ENCODE measurements at regions not wholly inside any gene's neighbourhood (a gene's known extent, or its start where the extent isn't known, plus 50 kb on each side); places are given as distances from the start of the nearest gene placed in this dataset.
"Not testable (repeated sequence)": the region's sequence is repeated elsewhere in the genome, so short reads cannot be mapped to it uniquely, and the experiment has no call there.

DNA sequence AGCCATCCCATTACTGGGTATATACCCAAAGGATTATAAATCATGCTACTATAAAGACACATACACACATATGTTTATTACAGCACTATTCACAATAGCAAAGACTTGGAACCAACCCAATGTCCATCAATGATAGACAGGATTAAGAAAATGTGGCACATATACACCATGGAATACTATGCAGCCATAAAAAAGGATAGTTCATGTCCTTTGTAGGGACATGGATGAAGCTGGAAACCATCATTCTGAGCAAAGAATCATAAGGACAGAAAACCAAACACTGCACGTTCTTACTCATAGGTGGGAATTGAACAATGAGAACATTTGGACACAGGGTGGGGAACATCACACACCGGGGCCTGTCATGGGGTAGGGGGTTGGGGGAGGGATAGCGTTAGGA is 60.3 kb upstream of the NMU start:
- H2AK5ac ChIP-seq (ENCODE audit: low read depth, low read length); H3K27me3 ChIP-seq (ENCODE audit: control insufficient read depth in 3 of 3, insufficient read depth in 3 of 3, low read depth in 1 of 3, low read length in 3 of 3); H3K4me1 ChIP-seq (ENCODE audit: control insufficient read depth in 2 of 2, insufficient read depth in 1 of 2, low read depth in 1 of 2, low read length in 2 of 2); H2BK15ac ChIP-seq (ENCODE audit: low read length); H3K79me1 ChIP-seq (ENCODE audit: low read depth, low read length); H2AFZ ChIP-seq (ENCODE audit: low read length); H2BK5ac ChIP-seq (ENCODE audit: low read length); H2BK12ac ChIP-seq (ENCODE audit: low read length); H4K91ac ChIP-seq (ENCODE audit: low read depth, low read length, poor library complexity); H3K4me2 ChIP-seq (ENCODE audit: insufficient read depth, low read length, poor library complexity, severe bottlenecking); H3K9ac ChIP-seq (ENCODE audit: low read depth, low read length, poor library complexity); H3K9me3 ChIP-seq (replicated peaks in 1 of 2; ENCODE audit: control insufficient read depth in 2 of 2, insufficient read depth in 1 of 2, low read depth in 1 of 2, low read length in 2 of 2); H3K4me3 ChIP-seq (ENCODE audit: low read length in 2 of 2); H3K14ac ChIP-seq (ENCODE audit: low read length); H3K18ac ChIP-seq (ENCODE audit: low read length); H3K23ac ChIP-seq (ENCODE audit: low read depth, low read length, poor library complexity); H3K36me3 ChIP-seq (replicated peaks in 1 of 2; ENCODE audit: control insufficient read depth in 2 of 2, insufficient read depth in 2 of 2, low read length in 2 of 2); H2BK120ac ChIP-seq (ENCODE audit: low read depth, low read length); H4K8ac ChIP-seq (ENCODE audit: low read depth, low read length); DNase-seq (ENCODE audit: low spot score); H3K4ac ChIP-seq (ENCODE audit: low read length); H3K27ac ChIP-seq (replicated peaks; ENCODE audit: low read length): not testable (repeated sequence)
- no CpG with 5 or more reads among the region's 3 CpGs for WGBS, 2 donors (ENCODE audit: extremely low coverage in 2 of 2, insufficient read length in 2 of 2, insufficient replicate concordance in 1 of 2)

DNA sequence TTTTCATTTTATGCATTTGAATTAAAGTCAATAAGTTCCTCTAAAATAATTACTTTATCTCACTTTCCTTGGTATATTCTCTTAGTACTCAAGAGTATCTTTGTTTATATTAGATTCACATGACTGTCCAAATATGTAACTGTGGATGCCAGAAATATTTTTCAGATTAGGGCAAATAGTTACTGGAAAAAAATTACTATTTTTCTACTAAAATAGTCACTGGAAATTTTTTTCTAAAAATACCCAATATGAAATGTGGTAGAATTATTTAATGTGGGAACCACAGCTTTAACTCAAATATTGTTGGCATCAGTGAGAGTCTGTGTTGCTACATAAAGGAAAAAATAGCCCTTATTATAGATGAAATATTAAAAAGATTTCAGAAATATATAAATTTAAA is 70.4 kb upstream of the NMU start:
- Histone ChIP-seq H3K9me3 (replicated peaks in 1 of 2; ENCODE audit: control insufficient read depth in 2 of 2, insufficient read depth in 1 of 2, low read depth in 1 of 2, low read length in 2 of 2) (no peaks in the 10 kb centered on the region), H2AK5ac (ENCODE audit: low read depth, low read length) (no peak overlapping the region), H2AFZ (ENCODE audit: low read length) (no peak overlapping the region), H3K18ac (ENCODE audit: low read length) (no peak overlapping the region), H3K27ac (replicated peaks; ENCODE audit: low read length) (no peak overlapping the region), H3K4me1 (ENCODE audit: control insufficient read depth in 2 of 2, insufficient read depth in 1 of 2, low read depth in 1 of 2, low read length in 2 of 2) (no peaks in the 10 kb centered on the region), H3K4me2 (ENCODE audit: insufficient read depth, low read length, poor library complexity, severe bottlenecking) (no peak overlapping the region), H3K4me3 (ENCODE audit: low read length in 2 of 2) (no peak overlapping the region), H3K23ac (ENCODE audit: low read depth, low read length, poor library complexity) (no peak overlapping the region), H4K91ac (ENCODE audit: low read depth, low read length, poor library complexity) (no peak overlapping the region), H2BK15ac (ENCODE audit: low read length) (no peak overlapping the region), H3K9ac (ENCODE audit: low read depth, low read length, poor library complexity) (no peak overlapping the region), H2BK5ac (ENCODE audit: low read length) (no peak overlapping the region), H3K36me3 (replicated peaks in 1 of 2; ENCODE audit: control insufficient read depth in 2 of 2, insufficient read depth in 2 of 2, low read length in 2 of 2) (no peaks in the 10 kb centered on the region), H3K14ac (ENCODE audit: low read length) (no peak overlapping the region), H2BK12ac (ENCODE audit: low read length) (no peak overlapping the region), H3K27me3 (ENCODE audit: control insufficient read depth in 3 of 3, insufficient read depth in 3 of 3, low read depth in 1 of 3, low read length in 3 of 3) (no peaks in the 10 kb centered on the region), H3K4ac (ENCODE audit: low read length) (no peak overlapping the region), H3K79me1 (ENCODE audit: low read depth, low read length) (no peaks in the 10 kb centered on the region), H2BK120ac (ENCODE audit: low read depth, low read length) (no peak overlapping the region), H4K8ac (ENCODE audit: low read depth, low read length) (no peak overlapping the region)
- no peak for DNase-seq (ENCODE audit: low spot score)

DNA sequence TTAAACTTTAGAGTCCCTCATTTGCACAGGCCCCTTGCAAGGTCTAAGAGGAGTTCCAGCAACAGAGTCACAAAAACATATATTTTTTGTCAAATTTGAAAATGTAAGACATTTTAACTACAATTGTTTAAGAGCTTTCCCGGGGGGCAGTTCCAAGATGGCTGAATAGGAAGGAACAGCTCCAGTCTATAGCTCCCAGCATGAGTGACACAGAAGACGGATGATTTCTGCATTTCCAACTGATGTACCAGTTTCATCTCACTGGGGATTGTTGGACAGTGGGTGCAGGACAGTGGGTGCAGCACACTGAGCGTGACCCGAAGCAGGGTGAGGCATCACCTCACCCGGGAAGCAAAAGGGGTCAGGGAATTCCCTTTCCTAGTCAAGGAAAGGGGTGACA is 71.4 kb upstream of the NMU start:
- H4K8ac ChIP-seq (ENCODE audit: low read depth, low read length) = no peak overlapping the region
- H3K14ac ChIP-seq (ENCODE audit: low read length) = no peak overlapping the region
- no peaks in the 10 kb centered on the region for H3K4me1 ChIP-seq (ENCODE audit: control insufficient read depth in 2 of 2, insufficient read depth in 1 of 2, low read depth in 1 of 2, low read length in 2 of 2)
- no peak overlapping the region for H2AFZ ChIP-seq (ENCODE audit: low read length)
- H3K4ac ChIP-seq (ENCODE audit: low read length) = no peak overlapping the region
- no peak overlapping the region for H4K91ac ChIP-seq (ENCODE audit: low read depth, low read length, poor library complexity)
- no peaks in the 10 kb centered on the region for H3K27me3 ChIP-seq (ENCODE audit: control insufficient read depth in 3 of 3, insufficient read depth in 3 of 3, low read depth in 1 of 3, low read length in 3 of 3)
- no peak for DNase-seq (ENCODE audit: low spot score)
- no peak overlapping the region for H2AK5ac ChIP-seq (ENCODE audit: low read depth, low read length)
- H3K36me3 ChIP-seq (replicated peaks in 1 of 2; ENCODE audit: control insufficient read depth in 2 of 2, insufficient read depth in 2 of 2, low read length in 2 of 2) = no peaks in the 10 kb centered on the region
- H3K9ac ChIP-seq (ENCODE audit: low read depth, low read length, poor library complexity) = no peak overlapping the region
- no peak overlapping the region for H2BK12ac ChIP-seq (ENCODE audit: low read length)
- H2BK120ac ChIP-seq (ENCODE audit: low read depth, low read length) = no peak overlapping the region
- no peaks in the 10 kb centered on the region for H3K9me3 ChIP-seq (replicated peaks in 1 of 2; ENCODE audit: control insufficient read depth in 2 of 2, insufficient read depth in 1 of 2, low read depth in 1 of 2, low read length in 2 of 2)
- no peak overlapping the region for H3K23ac ChIP-seq (ENCODE audit: low read depth, low read length, poor library complexity)
- no peak overlapping the region for H2BK15ac ChIP-seq (ENCODE audit: low read length)
- no peak overlapping the region for H3K4me3 ChIP-seq (ENCODE audit: low read length in 2 of 2)
- no CpG with 5 or more reads among the region's 5 CpGs for WGBS, 2 donors (ENCODE audit: extremely low coverage in 2 of 2, insufficient read length in 2 of 2, insufficient replicate concordance in 1 of 2)
- no peak overlapping the region for H3K18ac ChIP-seq (ENCODE audit: low read length)
- no peak overlapping the region for H3K27ac ChIP-seq (replicated peaks; ENCODE audit: low read length)
- no peaks in the 10 kb centered on the region for H3K79me1 ChIP-seq (ENCODE audit: low read depth, low read length)
- no peak overlapping the region for H2BK5ac ChIP-seq (ENCODE audit: low read length)
- H3K4me2 ChIP-seq (ENCODE audit: insufficient read depth, low read length, poor library complexity, severe bottlenecking) = no peak overlapping the region

DNA sequence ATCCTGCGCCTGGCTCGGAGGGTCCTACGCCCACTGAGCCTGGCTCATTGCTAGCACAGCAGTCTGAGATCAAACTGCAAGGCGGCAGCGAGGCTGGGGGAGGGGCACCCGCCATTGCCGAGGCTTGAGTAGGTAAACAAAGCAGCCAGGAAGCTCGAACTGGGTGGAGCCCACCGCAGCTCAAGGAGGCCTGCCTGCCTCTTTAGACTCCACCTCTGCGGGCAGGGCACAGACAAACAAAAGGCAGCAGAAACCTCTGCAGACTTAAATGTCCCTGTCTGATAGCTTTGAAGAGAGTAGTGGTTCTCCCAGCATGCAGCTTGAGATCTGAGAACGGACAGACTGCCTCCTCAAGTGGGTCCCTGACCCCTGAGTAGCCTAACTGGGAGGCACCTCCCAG is 71.9 kb upstream of the NMU start:
- H3K27ac ChIP-seq (replicated peaks; ENCODE audit: low read length); H3K36me3 ChIP-seq (replicated peaks in 1 of 2; ENCODE audit: control insufficient read depth in 2 of 2, insufficient read depth in 2 of 2, low read length in 2 of 2); H2BK15ac ChIP-seq (ENCODE audit: low read length); H3K23ac ChIP-seq (ENCODE audit: low read depth, low read length, poor library complexity); H2AK5ac ChIP-seq (ENCODE audit: low read depth, low read length); H3K4ac ChIP-seq (ENCODE audit: low read length); H2BK12ac ChIP-seq (ENCODE audit: low read length); H2BK120ac ChIP-seq (ENCODE audit: low read depth, low read length); H2BK5ac ChIP-seq (ENCODE audit: low read length); H3K9me3 ChIP-seq (replicated peaks in 1 of 2; ENCODE audit: control insufficient read depth in 2 of 2, insufficient read depth in 1 of 2, low read depth in 1 of 2, low read length in 2 of 2); H3K4me3 ChIP-seq (ENCODE audit: low read length in 2 of 2); H3K14ac ChIP-seq (ENCODE audit: low read length); H3K9ac ChIP-seq (ENCODE audit: low read depth, low read length, poor library complexity); H3K27me3 ChIP-seq (ENCODE audit: control insufficient read depth in 3 of 3, insufficient read depth in 3 of 3, low read depth in 1 of 3, low read length in 3 of 3); H3K4me1 ChIP-seq (ENCODE audit: control insufficient read depth in 2 of 2, insufficient read depth in 1 of 2, low read depth in 1 of 2, low read length in 2 of 2); H3K79me1 ChIP-seq (ENCODE audit: low read depth, low read length); H4K8ac ChIP-seq (ENCODE audit: low read depth, low read length); H3K18ac ChIP-seq (ENCODE audit: low read length); DNase-seq (ENCODE audit: low spot score); H4K91ac ChIP-seq (ENCODE audit: low read depth, low read length, poor library complexity); H2AFZ ChIP-seq (ENCODE audit: low read length): not testable (repeated sequence)
- no CpG with 5 or more reads among the region's 11 CpGs for WGBS, 2 donors (ENCODE audit: extremely low coverage in 2 of 2, insufficient read length in 2 of 2, insufficient replicate concordance in 1 of 2)
- peak overlapping the region; percentile 11 for H3K4me2 ChIP-seq (ENCODE audit: insufficient read depth, low read length, poor library complexity, severe bottlenecking)
